ENCODE measurements at regions not wholly inside any gene's neighbourhood (a gene's known extent, or its start where the extent isn't known, plus 50 kb on each side); places are given as distances from the start of the nearest gene placed in this dataset.

DNA sequence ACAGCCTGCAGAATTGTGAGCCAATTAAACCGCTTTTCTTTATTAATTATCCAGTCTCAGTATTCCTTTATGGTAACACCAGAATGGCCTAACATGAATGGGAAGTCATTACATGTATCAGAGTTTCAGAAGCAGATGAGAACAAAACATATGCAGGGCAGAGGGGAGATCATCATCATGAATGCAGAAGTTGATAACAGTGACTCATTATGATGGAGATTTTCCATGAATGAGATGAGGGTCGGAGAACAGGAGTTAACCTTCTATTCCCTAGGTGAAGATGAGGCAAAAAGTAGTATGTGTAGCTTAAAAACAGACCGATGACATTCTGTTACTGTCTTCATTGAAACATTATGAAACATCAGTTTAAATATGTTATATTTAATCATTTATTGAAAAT lies 59.5 kb upstream of the PPM1B start:
- TF ChIP-seq EZH2phosphoT487 (IDR thresholded peaks at IDR 0.05; ENCODE audit: borderline replicate concordance, low read depth, low read length): no peak
- TF ChIP-seq, protein P1, sequence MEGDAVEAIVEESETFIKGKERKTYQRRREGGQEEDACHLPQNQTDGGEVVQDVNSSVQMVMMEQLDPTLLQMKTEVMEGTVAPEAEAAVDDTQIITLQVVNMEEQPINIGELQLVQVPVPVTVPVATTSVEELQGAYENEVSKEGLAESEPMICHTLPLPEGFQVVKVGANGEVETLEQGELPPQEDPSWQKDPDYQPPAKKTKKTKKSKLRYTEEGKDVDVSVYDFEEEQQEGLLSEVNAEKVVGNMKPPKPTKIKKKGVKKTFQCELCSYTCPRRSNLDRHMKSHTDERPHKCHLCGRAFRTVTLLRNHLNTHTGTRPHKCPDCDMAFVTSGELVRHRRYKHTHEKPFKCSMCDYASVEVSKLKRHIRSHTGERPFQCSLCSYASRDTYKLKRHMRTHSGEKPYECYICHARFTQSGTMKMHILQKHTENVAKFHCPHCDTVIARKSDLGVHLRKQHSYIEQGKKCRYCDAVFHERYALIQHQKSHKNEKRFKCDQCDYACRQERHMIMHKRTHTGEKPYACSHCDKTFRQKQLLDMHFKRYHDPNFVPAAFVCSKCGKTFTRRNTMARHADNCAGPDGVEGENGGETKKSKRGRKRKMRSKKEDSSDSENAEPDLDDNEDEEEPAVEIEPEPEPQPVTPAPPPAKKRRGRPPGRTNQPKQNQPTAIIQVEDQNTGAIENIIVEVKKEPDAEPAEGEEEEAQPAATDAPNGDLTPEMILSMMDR (conservative IDR thresholded peaks at IDR 0.05; ENCODE audit: low read length): no peak

Data from OCI-LY7 (cell line).